Endodermal cell (in vitro differentiated cells): ENCODE measurements at regions not wholly inside any gene's neighbourhood (a gene's known extent, or its start where the extent isn't known, plus 50 kb on each side); places are given as distances from the start of the nearest gene placed in this dataset.

Experiments used
- DNase-seq: peaks from one replicate; pipeline ENCODE4 v3.0.0-alpha.2; 2017
- H3K27ac ChIP-seq: 2 replicates; pipeline ENCODE4 v1.5.1; 2013; ENCODE audit warnings: mild to moderate bottlenecking, low read depth, low read length, moderate library complexity
- H3K27me3 ChIP-seq: 2 replicates; pipeline ENCODE4 v1.6.1; 2013; ENCODE audit warnings: mild to moderate bottlenecking, low read length, moderate library complexity; ENCODE audit not compliant: insufficient read depth, control insufficient read depth, poor library complexity, severe bottlenecking
- H3K36me3 ChIP-seq: 2 replicates; pipeline ENCODE4 v1.7.0; 2013; ENCODE audit warnings: mild to moderate bottlenecking, low read length, moderate library complexity; ENCODE audit not compliant: control insufficient read depth, insufficient read depth
- H3K4me1 ChIP-seq: one replicate; pipeline ENCODE4 v1.7.0; 2013; ENCODE audit warnings: low read length; ENCODE audit not compliant: control insufficient read depth, insufficient read depth
- H3K4me3 ChIP-seq: 2 replicates; pipeline ENCODE4 v1.5.1; 2013; ENCODE audit warnings: mild to moderate bottlenecking, low read length, moderate library complexity
- H3K9ac ChIP-seq: 2 replicates; pipeline ENCODE4 v1.6.1; 2013; ENCODE audit warnings: mild to moderate bottlenecking, low read length, moderate library complexity; ENCODE audit not compliant: poor library complexity, severe bottlenecking; ENCODE audit errors: extremely low read depth
- H3K9me3 ChIP-seq: 2 replicates; pipeline ENCODE4 v1.6.1; 2013; ENCODE audit warnings: mild to moderate bottlenecking, low read length, moderate library complexity; ENCODE audit not compliant: control insufficient read depth
- H3K27ac Mint-ChIP-seq: 2 replicates; pipeline ENCODE4 v1.8.0; 2020; ENCODE audit warnings: mixed read lengths
- H3K27me3 Mint-ChIP-seq: 2 replicates; pipeline ENCODE4 v1.8.0; 2021; ENCODE audit warnings: mild to moderate bottlenecking, mixed read lengths; ENCODE audit not compliant: insufficient read depth
- H3K36me3 Mint-ChIP-seq: 2 replicates; pipeline ENCODE4 v1.8.0; 2020; ENCODE audit warnings: low read depth, mixed read lengths
- H3K4me1 Mint-ChIP-seq: 2 replicates; pipeline ENCODE4 v1.8.0; 2020; ENCODE audit warnings: mixed read lengths
- H3K4me3 Mint-ChIP-seq: 2 replicates; pipeline ENCODE4 v1.8.0; 2020; ENCODE audit warnings: mild to moderate bottlenecking, moderate library complexity, mixed read lengths
- H3K9me3 Mint-ChIP-seq: 2 replicates; pipeline ENCODE4 v1.8.0; 2020; ENCODE audit warnings: mild to moderate bottlenecking, mixed read lengths
- CTCF ChIP-seq: fragments of 200-600 bp; sonication (generic); conservative IDR thresholded peaks from 2 replicates; pipeline ENCODE4 v1.5.0; 2021; ENCODE audit warnings: antibody characterized with exemption, mild to moderate bottlenecking
- WGBS, 2 experiments: methylation state at CpG; one replicate each; pipeline versions ENCODE4 v1.1.5 to v1.1.7; 2013; ENCODE audit warnings: missing lambda C conversion rate in 2 of 2, mixed read lengths in 1 of 2; ENCODE audit not compliant: insufficient coverage in 1 of 2, insufficient read length in 1 of 2; 5-methylcytosine and 5-hydroxymethylcytosine counted together

GRCh38 chr4:57504797-57505530, 394.8 kb upstream of the IGFBP7 start:
- Mint-ChIP-seq H3K36me3 (no peaks in the 10 kb centered on the region), H3K4me1 (no peaks in the 10 kb centered on the region), H3K9me3 (no peaks in the 10 kb centered on the region), H3K4me3 (no peak overlapping the region), H3K27me3 (no peaks in the 10 kb centered on the region), H3K27ac (no peak overlapping the region)
- WGBS, 2 experiments = 80 to 88% methylated on average over 2 to 5 of the region's 5 CpGs
- Histone ChIP-seq H3K27me3 (no peaks in the 10 kb centered on the region), H3K27ac (peak overlapping the region; percentile 10), H3K9me3 (no peaks in the 10 kb centered on the region), H3K4me3 (no peak overlapping the region), H3K4me1 (no peaks in the 10 kb centered on the region), H3K36me3 (no peaks in the 10 kb centered on the region), H3K9ac (no peak overlapping the region)
- TF ChIP-seq CTCF = no peak
- DNase-seq = no peak

- TF ChIP-seq CTCF = no peak
- Histone ChIP-seq H3K36me3 (no peaks in the 10 kb centered on the region), H3K4me3 (no peak overlapping the region), H3K9ac (no peak overlapping the region), H3K9me3 (no peaks in the 10 kb centered on the region), H3K27ac (no peak overlapping the region), H3K4me1 (no peaks in the 10 kb centered on the region), H3K27me3 (no peaks in the 10 kb centered on the region)
- H3K4me3 Mint-ChIP-seq = no peak overlapping the region
- WGBS, 2 experiments = 87 to 93% methylated on average over 3 of the region's 3 CpGs
- no peaks in the 10 kb centered on the region for H3K9me3 Mint-ChIP-seq
- no peaks in the 10 kb centered on the region for H3K36me3 Mint-ChIP-seq
- H3K27me3 Mint-ChIP-seq = no peaks in the 10 kb centered on the region
- DNase-seq = no peak
- no peaks in the 10 kb centered on the region for H3K4me1 Mint-ChIP-seq
- no peak overlapping the region for H3K27ac Mint-ChIP-seq
Measured at GRCh38 chr4:57504139-57504538, 394.0 kb upstream of the IGFBP7 start.

GRCh38 chr4:57501720-57502119, 391.5 kb upstream of the IGFBP7 start:
- H3K9ac ChIP-seq = no peak overlapping the region
- no peaks in the 10 kb centered on the region for H3K36me3 Mint-ChIP-seq
- 83 to 91% methylated on average over 1 to 4 of the region's 4 CpGs for WGBS, 2 experiments
- H3K27ac Mint-ChIP-seq = no peak overlapping the region
- H3K9me3 Mint-ChIP-seq = no peaks in the 10 kb centered on the region
- no peak overlapping the region for H3K27ac ChIP-seq
- no peaks in the 10 kb centered on the region for H3K36me3 ChIP-seq
- no peaks in the 10 kb centered on the region for H3K27me3 ChIP-seq
- no peaks in the 10 kb centered on the region for H3K4me1 Mint-ChIP-seq
- no peak overlapping the region for H3K4me3 Mint-ChIP-seq
- H3K9me3 ChIP-seq = no peaks in the 10 kb centered on the region
- H3K4me3 ChIP-seq = no peak overlapping the region
- DNase-seq = no peak
- TF ChIP-seq CTCF = no peak
- H3K27me3 Mint-ChIP-seq = no peaks in the 10 kb centered on the region
- no peaks in the 10 kb centered on the region for H3K4me1 ChIP-seq
